Mammary epithelial cell (primary cell): ENCODE measurements at regions not wholly inside any gene's neighbourhood (a gene's known extent, or its start where the extent isn't known, plus 50 kb on each side); places are given as distances from the start of the nearest gene placed in this dataset.

Experiments
- EZH2 ChIP-seq: IDR thresholded peaks from 2 replicates; pipeline ENCODE4 v1.6.1; 2012; ENCODE audit warnings: low read length, inconsistent platforms, borderline replicate concordance
- TF ChIP-seq, protein P1 (sequence below), 2 donors: IDR thresholded peaks in 1 of 2; conservative IDR thresholded peaks in 1 of 2; 2 replicates each; pipeline ENCODE4 v1.5.1; 2011 to 2012; ENCODE audit warnings: inconsistent platforms in 2 of 2, low read length in 2 of 2, mild to moderate bottlenecking in 2 of 2, control low read depth in 1 of 2, low read depth in 1 of 2; ENCODE audit not compliant: insufficient read depth in 1 of 2; ENCODE audit errors: extremely low read depth in 1 of 2

DNA sequence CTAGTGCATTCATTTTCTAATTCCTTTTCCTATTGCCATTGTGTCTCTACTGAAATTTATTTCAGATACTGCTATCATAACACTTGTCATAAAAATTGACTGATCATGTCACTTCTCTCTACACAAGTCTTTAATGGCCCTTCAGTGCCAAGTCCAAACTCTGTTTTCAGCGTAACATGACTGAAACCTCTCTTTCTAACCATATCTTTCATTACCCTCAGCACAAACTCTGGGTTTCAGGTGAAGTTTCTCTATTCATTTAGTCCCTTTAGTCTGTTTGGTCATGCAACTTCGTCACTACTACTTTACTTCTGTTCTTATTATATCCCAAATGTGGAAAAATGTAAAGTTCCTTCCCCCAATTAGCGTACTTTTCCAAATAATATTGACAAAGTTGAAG is 234.9 kb downstream of the OGFRL1 start:
- TF ChIP-seq, protein P1, sequence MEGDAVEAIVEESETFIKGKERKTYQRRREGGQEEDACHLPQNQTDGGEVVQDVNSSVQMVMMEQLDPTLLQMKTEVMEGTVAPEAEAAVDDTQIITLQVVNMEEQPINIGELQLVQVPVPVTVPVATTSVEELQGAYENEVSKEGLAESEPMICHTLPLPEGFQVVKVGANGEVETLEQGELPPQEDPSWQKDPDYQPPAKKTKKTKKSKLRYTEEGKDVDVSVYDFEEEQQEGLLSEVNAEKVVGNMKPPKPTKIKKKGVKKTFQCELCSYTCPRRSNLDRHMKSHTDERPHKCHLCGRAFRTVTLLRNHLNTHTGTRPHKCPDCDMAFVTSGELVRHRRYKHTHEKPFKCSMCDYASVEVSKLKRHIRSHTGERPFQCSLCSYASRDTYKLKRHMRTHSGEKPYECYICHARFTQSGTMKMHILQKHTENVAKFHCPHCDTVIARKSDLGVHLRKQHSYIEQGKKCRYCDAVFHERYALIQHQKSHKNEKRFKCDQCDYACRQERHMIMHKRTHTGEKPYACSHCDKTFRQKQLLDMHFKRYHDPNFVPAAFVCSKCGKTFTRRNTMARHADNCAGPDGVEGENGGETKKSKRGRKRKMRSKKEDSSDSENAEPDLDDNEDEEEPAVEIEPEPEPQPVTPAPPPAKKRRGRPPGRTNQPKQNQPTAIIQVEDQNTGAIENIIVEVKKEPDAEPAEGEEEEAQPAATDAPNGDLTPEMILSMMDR (conservative IDR thresholded peaks at IDR 0.05 in 1 of 2, IDR thresholded peaks at IDR 0.05 in 1 of 2; ENCODE audit: extremely low read depth in 1 of 2, insufficient read depth in 1 of 2, low read depth in 1 of 2, low read length in 2 of 2), result no peak
- TF ChIP-seq EZH2, result no peak
